Activated T-helper 1 cell treated with Interleukin-2 at 50 U/mL for 16 hours (primary cell): ENCODE measurements at regions not wholly inside any gene's neighbourhood (a gene's known extent, or its start where the extent isn't known, plus 50 kb on each side); places are given as distances from the start of the nearest gene placed in this dataset.

Source experiments
- DNase-seq: peaks from one replicate; pipeline ENCODE4 v3.0.0-alpha.2; 2020; ENCODE audit warnings: low read depth

DNA sequence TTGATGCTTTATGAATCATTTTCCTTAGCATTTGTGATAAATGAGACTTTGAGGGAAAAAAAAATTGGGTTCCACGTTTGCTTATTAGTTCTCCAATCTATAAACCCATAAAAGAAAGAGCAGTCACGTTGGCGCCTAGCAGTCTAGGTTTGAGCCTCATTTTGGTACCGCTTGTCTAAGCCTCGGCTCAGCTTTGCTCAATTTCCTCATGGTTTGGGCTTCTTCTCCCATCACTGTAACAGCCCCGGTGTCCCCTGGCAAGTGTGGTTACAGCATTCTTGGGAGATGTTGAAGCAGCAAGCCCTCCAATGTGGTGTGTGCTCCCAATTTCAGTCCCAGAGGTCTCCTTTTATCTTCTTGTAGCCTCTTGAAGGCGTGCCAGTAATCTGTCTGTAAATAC lies 578.4 kb downstream of the CDK5RAP2 start:
- DNase-seq = no peak

DNA sequence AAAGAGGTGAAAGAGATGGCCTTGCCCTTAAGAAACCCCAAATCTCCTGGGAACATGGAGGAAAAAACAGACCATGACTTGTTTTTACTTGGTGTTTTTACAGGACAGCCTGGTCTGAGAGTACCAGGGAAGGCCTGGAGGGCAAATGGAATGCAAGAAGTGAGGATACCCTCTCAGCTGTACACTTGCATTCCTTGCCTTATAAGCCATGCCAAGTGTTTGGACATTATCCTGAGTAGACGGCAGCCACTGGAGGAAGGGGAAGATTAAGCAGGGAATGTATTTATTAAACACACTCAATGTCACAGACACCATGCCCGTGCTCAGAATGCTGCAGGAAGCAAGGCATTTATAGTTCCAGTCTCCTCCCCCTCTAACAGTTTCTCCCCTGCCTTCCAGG lies 581.4 kb downstream of the CDK5RAP2 start:
- DNase-seq = no peak

- no peak for DNase-seq
These were observed 588.2 kb downstream of the CDK5RAP2 start for GRCh38 chr9:119991797-119992196.

DNA sequence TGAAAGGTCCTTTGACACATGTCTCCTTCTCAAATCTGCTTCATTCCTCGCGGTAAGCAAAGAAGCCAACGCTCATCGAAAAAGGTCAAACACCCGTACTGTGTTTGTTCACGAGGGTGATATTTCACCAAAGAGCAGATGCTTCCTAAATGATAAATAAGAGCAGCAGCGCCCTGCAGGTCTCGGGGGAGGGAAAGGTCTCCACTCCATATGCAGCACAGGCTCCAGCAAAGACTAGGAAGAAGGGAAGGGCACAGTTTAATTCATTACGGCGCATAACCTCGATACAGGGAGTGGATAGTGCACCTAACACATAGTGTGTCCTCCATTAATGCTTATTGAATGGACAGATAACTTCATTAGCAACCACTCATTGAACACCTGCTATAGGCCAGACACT lies 593.3 kb downstream of the CDK5RAP2 start:
- DNase-seq = no peak

DNA sequence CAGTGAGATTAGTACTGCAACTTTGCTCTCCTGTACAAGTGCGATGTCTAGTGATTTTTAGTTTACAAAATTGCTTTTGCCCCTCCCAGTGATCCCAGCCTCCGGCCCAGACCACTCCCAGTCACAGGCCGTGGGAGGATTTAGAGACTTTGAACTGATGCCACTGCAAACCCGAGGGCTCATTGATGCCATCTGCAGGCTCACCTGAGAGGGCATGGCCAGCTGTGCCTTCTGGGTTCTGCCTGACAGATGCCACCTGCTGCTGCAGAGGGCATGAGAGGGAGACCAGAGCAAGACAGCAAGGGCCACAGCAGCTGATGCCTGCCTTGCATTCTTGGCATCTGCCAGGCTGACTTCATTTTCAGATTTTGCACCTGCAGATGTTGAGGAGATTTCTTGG lies 593.8 kb downstream of the CDK5RAP2 start:
- DNase-seq = no peak

GRCh38 chr9:119974026-119974425 lies 604.8 kb upstream of the BRINP1 start:
- no peak for DNase-seq

GRCh38 chr9:119968836-119969707 lies 599.8 kb upstream of the BRINP1 start:
- no peak for DNase-seq

- no peak for DNase-seq
These were observed 598.8 kb upstream of the BRINP1 start for GRCh38 chr9:119967867-119968535.

GRCh38 chr9:119963798-119964372 lies 594.6 kb upstream of the BRINP1 start:
- no peak for DNase-seq

DNA sequence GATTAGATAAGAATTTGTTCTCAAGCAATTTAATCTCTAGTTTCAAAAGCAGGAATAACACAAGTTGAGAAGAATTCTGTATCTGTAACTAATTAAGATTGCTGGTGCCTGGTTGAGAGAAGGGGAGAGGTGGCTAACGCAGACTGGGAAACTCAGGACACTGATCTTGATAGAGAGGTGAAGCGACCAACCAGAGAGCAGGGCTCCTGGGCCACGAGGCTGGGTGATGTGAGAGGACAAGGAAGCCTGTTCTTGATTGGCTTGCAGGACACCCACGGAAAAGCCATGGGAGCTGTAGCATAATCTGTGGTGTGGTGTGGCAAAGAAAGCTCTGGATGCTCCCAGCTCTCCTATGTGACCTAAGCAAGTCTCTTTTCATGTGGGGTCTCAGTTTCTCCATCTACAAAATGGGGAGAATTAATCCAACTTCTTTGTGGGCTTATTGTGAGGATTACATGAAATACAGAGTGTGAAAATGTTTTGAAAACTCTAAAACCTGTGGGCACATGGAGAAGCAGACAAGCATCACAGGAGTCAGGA lies 594.1 kb upstream of the BRINP1 start:
- DNase-seq = no peak

GRCh38 chr9:119961774-119962424 lies 592.7 kb upstream of the BRINP1 start:
- no peak for DNase-seq

- no peak for DNase-seq
These were observed 590.8 kb upstream of the BRINP1 start for GRCh38 chr9:119959846-119960545.

- DNase-seq = no peak
These were observed 586.9 kb upstream of the BRINP1 start for GRCh38 chr9:119956111-119956510.

- no peak for DNase-seq
These were observed 586.0 kb upstream of the BRINP1 start for GRCh38 chr9:119955276-119955675.

- no peak for DNase-seq
These were observed 582.4 kb upstream of the BRINP1 start for GRCh38 chr9:119951591-119951990.

DNA sequence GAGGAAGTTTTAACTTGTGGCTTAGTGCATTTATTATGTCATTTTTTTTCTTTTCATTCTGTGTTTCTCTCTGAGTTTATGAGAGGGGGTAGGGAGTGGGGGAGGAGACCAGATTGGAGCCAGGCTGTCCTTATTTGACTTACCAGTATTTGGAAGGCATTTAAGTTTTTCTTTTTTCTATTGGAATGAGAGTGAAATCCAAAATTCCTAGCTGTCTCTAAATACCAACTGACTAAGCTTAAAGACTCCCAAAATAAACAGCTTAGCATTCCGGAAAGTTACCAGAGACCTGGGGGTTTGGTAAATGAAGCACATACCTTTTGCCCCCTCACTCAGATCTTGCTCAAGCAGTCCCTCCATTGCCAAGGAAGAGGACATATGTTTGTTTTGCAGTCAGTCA lies 581.9 kb upstream of the BRINP1 start:
- DNase-seq = no peak

GRCh38 chr9:119945686-119946085 lies 576.5 kb upstream of the BRINP1 start:
- no peak for DNase-seq

- DNase-seq = no peak
These were observed 571.9 kb upstream of the BRINP1 start for GRCh38 chr9:119941091-119941490.

GRCh38 chr9:119938871-119939270 lies 569.6 kb upstream of the BRINP1 start:
- DNase-seq = no peak

DNA sequence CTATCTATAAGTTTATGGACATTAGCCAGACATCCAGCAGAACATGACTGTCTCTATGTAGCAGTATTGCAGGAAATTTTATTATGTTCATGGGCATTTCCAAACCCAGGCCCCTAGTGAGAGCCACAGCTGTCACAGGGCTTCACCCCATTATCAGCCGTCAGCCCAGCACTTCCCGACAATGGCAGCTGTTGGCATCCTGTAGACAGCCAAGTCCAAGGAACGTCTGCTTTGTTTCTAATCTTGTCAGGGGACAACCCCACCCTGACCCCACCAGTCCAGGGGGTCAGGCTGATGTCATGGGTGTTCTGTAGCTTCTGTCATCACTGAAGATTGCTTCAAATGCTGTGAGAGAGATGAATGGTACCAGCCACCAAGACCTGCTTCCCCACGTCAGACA lies 565.3 kb upstream of the BRINP1 start:
- no peak for DNase-seq

GRCh38 chr9:119933191-119933590 lies 564.0 kb upstream of the BRINP1 start:
- no peak for DNase-seq

- DNase-seq = no peak
These were observed 555.5 kb upstream of the BRINP1 start for GRCh38 chr9:119924736-119925135.
